A673 (cell line): ENCODE measurements at regions not wholly inside any gene's neighbourhood (a gene's known extent, or its start where the extent isn't known, plus 50 kb on each side); places are given as distances from the start of the nearest gene placed in this dataset.
A peak's percentile ranks its signal among the peaks of the same experiment; 100 is the strongest.

Experiments
- BruUV-seq: library from RNA; stranded (reverse); fragments of 400-500 nt; replicated peaks from 2 replicates; lab custom pipeline; 2021; lab: Mats Ljungman, UMichigan
- CTCF ChIA-PET: fragments of 300-600 bp; sonication (Branson Sonifier 250); formaldehyde crosslinking; loops from one replicate; lab custom pipeline; 2022; ENCODE audit warnings: antibody characterized with exemption; lab: Charles Lee
- POLR2A ChIA-PET: fragments of 300-600 bp; sonication (Branson Sonifier 250); formaldehyde crosslinking; loops from one replicate; lab custom pipeline; 2022; ENCODE audit warnings: antibody characterized with exemption; ENCODE audit not compliant: low non-redundant PET; lab: Charles Lee
- DNase-seq: peaks from one replicate; pipeline ENCODE4 v3.0.0-alpha.2; 2015; ENCODE audit warnings: low spot score
- H3K27ac ChIP-seq: fragments of 200-600 bp; sonication (generic); 2 replicates; pipeline ENCODE4 v1.5.1; 2016; ENCODE audit warnings: mixed run types, low read depth, mild to moderate bottlenecking, mixed read lengths, antibody characterized with exemption, low read length; ENCODE audit not compliant: poor library complexity, severe bottlenecking
- H3K27me3 ChIP-seq: fragments of 200-600 bp; sonication (generic); replicated peaks from 2 replicates; pipeline ENCODE4 v1.6.1; 2017; ENCODE audit warnings: mixed run types, low read depth, mild to moderate bottlenecking, mixed read lengths, antibody characterized with exemption, low read length; ENCODE audit not compliant: insufficient read depth, poor library complexity
- H3K36me3 ChIP-seq: fragments of 200-600 bp; sonication (generic); 2 replicates; pipeline ENCODE4 v1.6.1; 2016; ENCODE audit warnings: mixed run types, mild to moderate bottlenecking, mixed read lengths, antibody characterized with exemption, low read length; ENCODE audit not compliant: insufficient read depth, poor library complexity, severe bottlenecking
- H3K4me1 ChIP-seq: fragments of 200-600 bp; sonication (generic); 2 replicates; pipeline ENCODE4 v1.6.1; 2017; ENCODE audit warnings: mixed run types, mild to moderate bottlenecking, mixed read lengths, antibody characterized with exemption, low read length; ENCODE audit not compliant: insufficient read depth, poor library complexity, severe bottlenecking
- H3K4me3 ChIP-seq: fragments of 200-600 bp; sonication (generic); 2 replicates; pipeline ENCODE4 v1.5.1; 2016; ENCODE audit warnings: low read depth, mixed run types, mild to moderate bottlenecking, mixed read lengths, low read length; ENCODE audit not compliant: poor library complexity, severe bottlenecking
- H3K9me3 ChIP-seq: fragments of 200-600 bp; sonication (generic); 2 replicates; pipeline ENCODE4 v1.6.1; 2016; ENCODE audit warnings: mixed run types, low read depth, mild to moderate bottlenecking, mixed read lengths, antibody characterized with exemption, low read length; ENCODE audit not compliant: poor library complexity, severe bottlenecking
- EZH2 ChIP-seq: fragments of 200-600 bp; sonication (generic); IDR thresholded peaks from 2 replicates; pipeline ENCODE4 v1.6.1; 2017; ENCODE audit warnings: borderline replicate concordance, low read depth, mild to moderate bottlenecking, mixed read lengths, antibody characterized with exemption, low read length; ENCODE audit not compliant: poor library complexity, severe bottlenecking
- intact Hi-C: fragments of 100-400 bp; cut with micrococcal nuclease; formaldehyde crosslinking; loops from one replicate; pipeline ENCODE4 v1.10.0; 2022; ENCODE audit not compliant: unreplicated experiment
- TF ChIP-seq, protein P1 (sequence below): fragments of 300-800, 200-600 bp; sonication (generic); conservative IDR thresholded peaks from 2 replicates; pipeline ENCODE4 v1.5.1; 2017; ENCODE audit warnings: low read depth, mild to moderate bottlenecking, antibody characterized with exemption, low read length, moderate library complexity, mixed read lengths

DNA sequence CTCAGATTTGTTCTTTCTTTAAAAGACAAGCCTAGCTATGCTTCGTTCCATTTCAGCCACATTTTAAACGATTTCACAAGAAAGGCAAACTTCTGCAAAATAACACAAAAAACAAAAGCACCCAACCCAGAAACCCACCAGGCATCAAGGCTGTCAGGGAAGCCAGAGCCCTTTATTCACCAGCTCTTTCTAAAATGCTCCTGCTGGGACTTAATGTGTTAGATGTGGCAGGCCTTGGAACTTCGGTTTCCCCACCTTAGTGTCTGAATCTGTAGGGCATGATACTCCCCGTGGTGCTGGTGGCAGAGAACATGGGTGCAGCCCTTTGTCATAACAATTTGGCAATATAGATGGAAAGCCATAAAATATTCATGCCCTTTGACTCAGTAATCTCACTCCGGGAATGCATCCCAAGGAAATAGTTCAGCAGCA lies 56.8 kb upstream of the LCTL start:
- CTCF ChIA-PET: interaction anchor here (0.6 to 1.6 kb wide), 2 partner anchors 151 to 1317 kb away, joined by 3 to 11 read pairs; no protein-coding TSS in a partner anchor
- Histone ChIP-seq H3K27me3 (no peaks in the 10 kb centered on the region), H3K27ac (no peak overlapping the region), H3K4me3 (no peak overlapping the region), H3K9me3 (no peaks in the 10 kb centered on the region), H3K36me3 (no peaks in the 10 kb centered on the region), H3K4me1 (peaks cover 32% of the 10 kb centered on the region)
- BruUV-seq: no TSS peak
- intact Hi-C loops: no loop called here
- no peak for TF ChIP-seq EZH2
- TF ChIP-seq, protein P1, sequence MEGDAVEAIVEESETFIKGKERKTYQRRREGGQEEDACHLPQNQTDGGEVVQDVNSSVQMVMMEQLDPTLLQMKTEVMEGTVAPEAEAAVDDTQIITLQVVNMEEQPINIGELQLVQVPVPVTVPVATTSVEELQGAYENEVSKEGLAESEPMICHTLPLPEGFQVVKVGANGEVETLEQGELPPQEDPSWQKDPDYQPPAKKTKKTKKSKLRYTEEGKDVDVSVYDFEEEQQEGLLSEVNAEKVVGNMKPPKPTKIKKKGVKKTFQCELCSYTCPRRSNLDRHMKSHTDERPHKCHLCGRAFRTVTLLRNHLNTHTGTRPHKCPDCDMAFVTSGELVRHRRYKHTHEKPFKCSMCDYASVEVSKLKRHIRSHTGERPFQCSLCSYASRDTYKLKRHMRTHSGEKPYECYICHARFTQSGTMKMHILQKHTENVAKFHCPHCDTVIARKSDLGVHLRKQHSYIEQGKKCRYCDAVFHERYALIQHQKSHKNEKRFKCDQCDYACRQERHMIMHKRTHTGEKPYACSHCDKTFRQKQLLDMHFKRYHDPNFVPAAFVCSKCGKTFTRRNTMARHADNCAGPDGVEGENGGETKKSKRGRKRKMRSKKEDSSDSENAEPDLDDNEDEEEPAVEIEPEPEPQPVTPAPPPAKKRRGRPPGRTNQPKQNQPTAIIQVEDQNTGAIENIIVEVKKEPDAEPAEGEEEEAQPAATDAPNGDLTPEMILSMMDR: no peak
- DNase-seq: peak; percentile 42
- POLR2A ChIA-PET: no interaction called here

DNA sequence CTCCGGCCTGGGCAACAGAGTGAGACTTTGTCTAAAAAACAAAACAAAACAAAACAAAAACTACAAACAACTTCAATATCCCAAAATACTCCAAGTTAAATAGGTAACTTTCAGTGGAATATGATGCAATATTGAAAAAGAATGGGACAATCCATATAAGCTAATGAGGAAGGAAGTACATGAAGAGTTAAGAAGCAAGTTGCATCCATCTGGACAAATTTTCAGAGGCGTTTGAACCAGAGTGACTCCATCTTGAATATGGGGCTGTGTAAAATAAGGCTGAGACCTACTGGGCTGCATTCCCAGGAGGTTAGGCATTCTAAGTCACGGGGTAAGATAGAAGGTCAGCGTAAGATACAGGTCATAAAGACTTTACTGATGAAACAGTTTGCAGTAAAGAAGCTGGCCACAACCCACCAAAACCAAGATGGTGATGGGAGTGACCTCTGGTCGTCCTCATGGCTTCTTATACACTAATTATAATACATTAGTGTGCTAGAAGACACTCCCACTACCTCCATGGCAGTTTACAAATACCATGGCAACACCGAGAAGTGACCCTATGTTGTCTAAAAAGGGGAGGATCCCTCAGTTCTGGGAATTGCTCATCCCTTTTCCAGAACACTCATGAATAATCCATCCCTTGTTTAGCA lies 58.1 kb upstream of the LCTL start:
- Histone ChIP-seq H3K27ac (no peak overlapping the region), H3K4me1 (peaks cover 32% of the 10 kb centered on the region), H3K27me3 (no peaks in the 10 kb centered on the region), H3K36me3 (no peaks in the 10 kb centered on the region), H3K4me3 (no peak overlapping the region), H3K9me3 (no peaks in the 10 kb centered on the region)
- ChIA-PET POLR2A (no interaction called here), CTCF (interaction anchor here (1.6 kb wide), 1 partner anchor 150 kb away, joined by 3 read pairs; no protein-coding TSS in a partner anchor)
- TF ChIP-seq, protein P1: no peak
- TF ChIP-seq EZH2: no peak
- DNase-seq: peak; percentile 26
- intact Hi-C loops: no loop called here
- BruUV-seq: no TSS peak

DNA sequence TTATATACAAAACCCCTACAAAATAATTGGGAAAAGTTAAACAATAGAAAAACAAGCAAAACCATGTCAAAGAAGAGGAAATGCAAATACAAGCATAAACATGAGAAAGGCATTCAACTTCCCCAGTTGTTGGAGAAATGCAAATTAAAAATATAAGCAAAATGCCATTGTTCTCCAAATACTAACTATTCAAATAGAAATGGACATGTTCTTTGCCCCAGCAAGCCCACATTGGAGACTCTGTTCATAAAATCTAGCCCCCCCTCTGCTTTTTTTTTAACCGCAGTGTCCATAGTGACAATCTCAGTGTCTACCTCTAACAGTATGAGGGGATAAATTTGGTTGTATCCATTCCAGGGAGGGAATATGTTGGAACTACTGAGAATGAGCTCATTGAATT lies 59.7 kb upstream of the LCTL start:
- Histone ChIP-seq H3K4me3 (no peak overlapping the region), H3K4me1 (peaks cover 24% of the 10 kb centered on the region), H3K9me3 (no peaks in the 10 kb centered on the region), H3K27ac (no peak overlapping the region), H3K27me3 (no peaks in the 10 kb centered on the region), H3K36me3 (no peaks in the 10 kb centered on the region)
- ChIA-PET POLR2A (no interaction called here), CTCF (no interaction called here)
- intact Hi-C loops: no loop called here
- BruUV-seq: no TSS peak
- no peak for TF ChIP-seq EZH2
- TF ChIP-seq, protein P1: no peak
- DNase-seq: no peak
